NCI-H446 (cell line): ENCODE measurements at regions not wholly inside any gene's neighbourhood (a gene's known extent, or its start where the extent isn't known, plus 50 kb on each side); places are given as distances from the start of the nearest gene placed in this dataset.

ENCODE experiments used
- DNase-seq, 2 experiments: peaks; one replicate each; lab custom pipeline; 2025; lab: John Stamatoyannopoulos, UW

GRCh38 chr1:5812295-5812694 is 179.9 kb downstream of the NPHP4 start:
- no peak for DNase-seq

- DNase-seq: no peak
Measured at GRCh38 chr1:5811419-5811818, 180.8 kb downstream of the NPHP4 start.

GRCh38 chr1:5810553-5811270 is 181.5 kb downstream of the NPHP4 start:
- DNase-seq: no peak

GRCh38 chr1:5810131-5810530 is 182.1 kb downstream of the NPHP4 start:
- no peak for DNase-seq

- no peak for DNase-seq
Measured at GRCh38 chr1:5809207-5809788, 182.9 kb downstream of the NPHP4 start.

GRCh38 chr1:5803851-5804250 is 188.4 kb downstream of the NPHP4 start:
- no peak for DNase-seq

GRCh38 chr1:5802606-5803005 is 189.6 kb downstream of the NPHP4 start:
- DNase-seq: no peak

- no peak for DNase-seq
Measured at GRCh38 chr1:5798904-5799303, 193.3 kb downstream of the NPHP4 start.

GRCh38 chr1:5798151-5798730 is 194.0 kb downstream of the NPHP4 start:
- DNase-seq: no peak

GRCh38 chr1:5796028-5796427 is 196.2 kb downstream of the NPHP4 start:
- no peak for DNase-seq

GRCh38 chr1:5794279-5794678 is 197.9 kb downstream of the NPHP4 start:
- no peak for DNase-seq

GRCh38 chr1:5793516-5793915 is 198.7 kb downstream of the NPHP4 start:
- no peak for DNase-seq

- DNase-seq: no peak
Measured at GRCh38 chr1:5781079-5781478, 211.1 kb downstream of the NPHP4 start.

GRCh38 chr1:5780324-5780716 is 211.9 kb downstream of the NPHP4 start:
- DNase-seq: no peak

- no peak for DNase-seq
Measured at GRCh38 chr1:5779608-5780323, 212.5 kb downstream of the NPHP4 start.

GRCh38 chr1:5776035-5776550 is 216.1 kb downstream of the NPHP4 start:
- no peak for DNase-seq

- no peak for DNase-seq
Measured at GRCh38 chr1:5774019-5774418, 218.2 kb downstream of the NPHP4 start.

- no peak for DNase-seq
Measured at GRCh38 chr1:5771788-5772187, 220.4 kb downstream of the NPHP4 start.

- no peak for DNase-seq
Measured at GRCh38 chr1:5770981-5771765, 221.1 kb downstream of the NPHP4 start.

GRCh38 chr1:5769760-5770159 is 222.5 kb downstream of the NPHP4 start:
- no peak for DNase-seq

GRCh38 chr1:5769146-5769545 is 223.1 kb downstream of the NPHP4 start:
- no peak for DNase-seq

- no peak for DNase-seq
Measured at GRCh38 chr1:5768014-5768413, 224.2 kb downstream of the NPHP4 start.
